ENCODE measurements at regions not wholly inside any gene's neighbourhood (a gene's known extent, or its start where the extent isn't known, plus 50 kb on each side); places are given as distances from the start of the nearest gene placed in this dataset.
"Not testable (repeated sequence)": the region's sequence is repeated elsewhere in the genome, so short reads cannot be mapped to it uniquely, and the experiment has no call there.

- no peak overlapping the region for H3K4me3 ChIP-seq (ENCODE audit: low read depth, low read length)
- no peak for DNase-seq (ENCODE audit: low read depth)
- TF ChIP-seq, protein P1, sequence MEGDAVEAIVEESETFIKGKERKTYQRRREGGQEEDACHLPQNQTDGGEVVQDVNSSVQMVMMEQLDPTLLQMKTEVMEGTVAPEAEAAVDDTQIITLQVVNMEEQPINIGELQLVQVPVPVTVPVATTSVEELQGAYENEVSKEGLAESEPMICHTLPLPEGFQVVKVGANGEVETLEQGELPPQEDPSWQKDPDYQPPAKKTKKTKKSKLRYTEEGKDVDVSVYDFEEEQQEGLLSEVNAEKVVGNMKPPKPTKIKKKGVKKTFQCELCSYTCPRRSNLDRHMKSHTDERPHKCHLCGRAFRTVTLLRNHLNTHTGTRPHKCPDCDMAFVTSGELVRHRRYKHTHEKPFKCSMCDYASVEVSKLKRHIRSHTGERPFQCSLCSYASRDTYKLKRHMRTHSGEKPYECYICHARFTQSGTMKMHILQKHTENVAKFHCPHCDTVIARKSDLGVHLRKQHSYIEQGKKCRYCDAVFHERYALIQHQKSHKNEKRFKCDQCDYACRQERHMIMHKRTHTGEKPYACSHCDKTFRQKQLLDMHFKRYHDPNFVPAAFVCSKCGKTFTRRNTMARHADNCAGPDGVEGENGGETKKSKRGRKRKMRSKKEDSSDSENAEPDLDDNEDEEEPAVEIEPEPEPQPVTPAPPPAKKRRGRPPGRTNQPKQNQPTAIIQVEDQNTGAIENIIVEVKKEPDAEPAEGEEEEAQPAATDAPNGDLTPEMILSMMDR (IDR thresholded peaks at IDR 0.05; ENCODE audit: insufficient read depth, low read length) = no peak
Observed at GRCh38 chr10:29709484-29710002, 74.8 kb upstream of the SVIL start.

GRCh38 chr10:29703271-29703670 lies 68.5 kb upstream of the SVIL start:
- TF ChIP-seq, protein P1 (IDR thresholded peaks at IDR 0.05; ENCODE audit: insufficient read depth, low read length) = no peak
- DNase-seq (ENCODE audit: low read depth) = no peak
- peak overlapping the region; percentile 9 for H3K4me3 ChIP-seq (ENCODE audit: low read depth, low read length)

- peak overlapping the region; percentile 25 for H3K4me3 ChIP-seq (ENCODE audit: low read depth, low read length)
- TF ChIP-seq, protein P1 (IDR thresholded peaks at IDR 0.05; ENCODE audit: insufficient read depth, low read length) = no peak
- DNase-seq (ENCODE audit: low read depth) = peak; percentile 58
Observed at GRCh38 chr10:29702273-29703164, 67.7 kb upstream of the SVIL start.

- TF ChIP-seq, protein P1 (IDR thresholded peaks at IDR 0.05; ENCODE audit: insufficient read depth, low read length) = no peak
- no peak overlapping the region for H3K4me3 ChIP-seq (ENCODE audit: low read depth, low read length)
- DNase-seq (ENCODE audit: low read depth) = no peak
Observed at GRCh38 chr10:29701306-29701705, 66.5 kb upstream of the SVIL start.

DNA sequence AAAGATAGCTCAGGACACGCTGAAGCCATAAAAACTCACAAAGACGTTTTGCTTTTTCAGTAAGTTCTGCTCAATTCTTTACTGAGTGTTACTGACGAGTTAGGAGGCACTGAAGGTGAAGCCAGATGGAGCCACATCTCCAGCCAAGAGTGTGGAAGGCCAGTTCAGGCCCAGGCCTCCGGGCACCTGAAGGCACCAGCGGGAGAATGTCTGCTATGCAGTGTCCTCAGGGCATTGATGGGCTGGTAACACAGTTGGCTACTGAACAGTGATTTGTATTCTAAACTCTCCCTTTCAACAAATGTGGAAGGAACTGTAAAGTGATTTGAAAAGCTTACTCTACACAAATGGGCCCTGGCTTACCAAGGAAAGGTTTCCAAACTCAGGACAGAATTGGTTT lies 64.8 kb upstream of the SVIL start:
- DNase-seq (ENCODE audit: low read depth) = no peak
- TF ChIP-seq, protein P1 (IDR thresholded peaks at IDR 0.05; ENCODE audit: insufficient read depth, low read length) = no peak
- H3K4me3 ChIP-seq (ENCODE audit: low read depth, low read length) = no peak overlapping the region

DNA sequence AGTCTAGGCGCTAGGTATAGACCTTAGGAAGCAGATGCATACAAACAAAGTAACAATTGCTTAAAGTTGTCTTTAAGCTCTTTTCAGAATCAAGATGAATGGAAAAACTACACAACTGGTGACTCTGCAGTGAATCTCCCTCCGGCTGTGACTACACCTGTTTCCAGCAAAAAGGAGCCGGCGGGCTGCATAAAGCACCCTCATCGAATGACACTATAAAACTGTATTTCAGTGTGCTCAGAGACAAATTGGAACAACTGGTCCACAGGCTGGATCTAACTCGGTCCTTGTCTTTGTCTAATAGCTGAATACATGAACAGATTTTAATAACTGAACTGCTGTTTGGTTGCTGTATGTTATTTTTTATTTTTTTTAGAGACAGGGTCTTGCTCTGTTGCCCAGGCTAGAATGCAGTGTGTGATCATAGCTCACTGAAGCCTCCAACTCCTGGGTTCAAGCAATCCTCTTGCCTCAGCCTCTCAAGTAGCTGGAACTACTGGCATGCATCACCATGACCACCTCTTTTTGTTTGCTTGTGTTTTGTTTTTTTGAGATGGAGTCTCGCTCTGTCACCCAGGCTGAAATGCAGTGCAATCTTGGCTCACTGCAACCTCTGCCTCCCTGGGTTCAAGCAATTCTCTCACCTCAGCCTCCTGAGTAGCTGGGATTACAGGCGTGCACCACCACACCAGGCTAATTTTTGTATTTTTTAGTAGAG lies 64.2 kb upstream of the SVIL start:
- TF ChIP-seq, protein P1 (IDR thresholded peaks at IDR 0.05; ENCODE audit: insufficient read depth, low read length) = no peak
- H3K4me3 ChIP-seq (ENCODE audit: low read depth, low read length) = no peak overlapping the region
- no peak for DNase-seq (ENCODE audit: low read depth)

- not testable (repeated sequence) for DNase-seq (ENCODE audit: low read depth); H3K4me3 ChIP-seq (ENCODE audit: low read depth, low read length)
Observed at GRCh38 chr10:29696581-29696980, 61.8 kb upstream of the SVIL start.
